ENCODE measurements at regions not wholly inside any gene's neighbourhood (a gene's known extent, or its start where the extent isn't known, plus 50 kb on each side); places are given as distances from the start of the nearest gene placed in this dataset.

GRCh38 chr9:24738421-24738961 lies 192.8 kb upstream of the IZUMO3 start:
- H3K4me3 ChIP-seq (ENCODE audit: low read depth, low read length) = no peak overlapping the region
- in situ Hi-C loops (cut with HindIII; ENCODE audit: low sequenced_read_pairs) = no loop called here
- DNase-seq (ENCODE audit: low read depth) = no peak
- TF ChIP-seq, protein P1, sequence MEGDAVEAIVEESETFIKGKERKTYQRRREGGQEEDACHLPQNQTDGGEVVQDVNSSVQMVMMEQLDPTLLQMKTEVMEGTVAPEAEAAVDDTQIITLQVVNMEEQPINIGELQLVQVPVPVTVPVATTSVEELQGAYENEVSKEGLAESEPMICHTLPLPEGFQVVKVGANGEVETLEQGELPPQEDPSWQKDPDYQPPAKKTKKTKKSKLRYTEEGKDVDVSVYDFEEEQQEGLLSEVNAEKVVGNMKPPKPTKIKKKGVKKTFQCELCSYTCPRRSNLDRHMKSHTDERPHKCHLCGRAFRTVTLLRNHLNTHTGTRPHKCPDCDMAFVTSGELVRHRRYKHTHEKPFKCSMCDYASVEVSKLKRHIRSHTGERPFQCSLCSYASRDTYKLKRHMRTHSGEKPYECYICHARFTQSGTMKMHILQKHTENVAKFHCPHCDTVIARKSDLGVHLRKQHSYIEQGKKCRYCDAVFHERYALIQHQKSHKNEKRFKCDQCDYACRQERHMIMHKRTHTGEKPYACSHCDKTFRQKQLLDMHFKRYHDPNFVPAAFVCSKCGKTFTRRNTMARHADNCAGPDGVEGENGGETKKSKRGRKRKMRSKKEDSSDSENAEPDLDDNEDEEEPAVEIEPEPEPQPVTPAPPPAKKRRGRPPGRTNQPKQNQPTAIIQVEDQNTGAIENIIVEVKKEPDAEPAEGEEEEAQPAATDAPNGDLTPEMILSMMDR (IDR thresholded peaks at IDR 0.05; ENCODE audit: low read depth, low read length, missing control alignments) = no peak

DNA sequence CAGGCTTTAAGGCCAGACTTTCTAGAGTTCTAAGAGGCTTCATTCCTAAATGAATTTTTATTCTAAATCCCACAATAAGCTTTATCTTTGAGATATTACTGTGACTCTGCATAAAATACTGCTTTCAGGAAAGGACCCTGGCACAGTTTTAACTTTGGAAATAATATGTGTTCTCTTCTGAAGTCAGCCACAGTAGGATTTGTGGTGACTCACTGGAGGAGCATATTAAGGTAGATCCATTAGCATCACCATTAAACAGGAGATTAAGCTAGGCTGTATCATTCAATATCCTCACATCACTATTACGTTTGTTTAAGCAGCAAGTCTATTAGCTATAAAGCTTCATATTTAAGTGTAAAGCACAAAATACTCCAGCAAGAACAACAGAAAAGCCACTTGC lies 186.1 kb upstream of the IZUMO3 start:
- H3K4me3 ChIP-seq (ENCODE audit: low read depth, low read length) = no peak overlapping the region
- no peak for DNase-seq (ENCODE audit: low read depth)
- in situ Hi-C loops (cut with HindIII; ENCODE audit: low sequenced_read_pairs) = no loop called here
- TF ChIP-seq, protein P1 (IDR thresholded peaks at IDR 0.05; ENCODE audit: low read depth, low read length, missing control alignments) = no peak

GRCh38 chr9:24721621-24722020 lies 175.9 kb upstream of the IZUMO3 start:
- H3K4me3 ChIP-seq (ENCODE audit: low read depth, low read length) = no peak overlapping the region
- DNase-seq (ENCODE audit: low read depth) = no peak
- TF ChIP-seq, protein P1 (IDR thresholded peaks at IDR 0.05; ENCODE audit: low read depth, low read length, missing control alignments) = no peak
- in situ Hi-C loops (cut with HindIII; ENCODE audit: low sequenced_read_pairs) = no loop called here

- in situ Hi-C loops (cut with HindIII; ENCODE audit: low sequenced_read_pairs) = no loop called here
- H3K4me3 ChIP-seq (ENCODE audit: low read depth, low read length) = no peak overlapping the region
- TF ChIP-seq, protein P1 (IDR thresholded peaks at IDR 0.05; ENCODE audit: low read depth, low read length, missing control alignments) = no peak
- DNase-seq (ENCODE audit: low read depth) = no peak
These were observed 166.5 kb upstream of the IZUMO3 start for GRCh38 chr9:24712206-24712605.

DNA sequence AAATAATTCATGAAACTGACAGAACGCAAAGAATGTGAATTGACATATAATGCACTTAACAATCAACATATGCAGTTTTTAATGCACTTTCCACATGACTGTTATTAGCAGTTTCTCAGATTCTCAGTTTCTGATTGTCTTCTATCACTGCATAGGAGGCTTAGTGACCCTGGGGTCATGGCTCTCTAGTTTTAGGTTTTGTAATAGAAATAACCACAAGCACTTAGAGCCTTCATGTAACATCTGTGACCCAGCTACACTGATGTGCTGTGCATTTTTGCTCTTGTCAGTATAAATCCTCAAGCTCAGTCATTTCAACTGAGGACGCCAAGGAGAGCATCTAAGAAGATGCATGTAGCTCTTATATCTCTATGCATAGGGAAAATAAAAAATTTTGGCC lies 163.1 kb upstream of the IZUMO3 start:
- in situ Hi-C loops (cut with HindIII; ENCODE audit: low sequenced_read_pairs) = no loop called here
- TF ChIP-seq, protein P1 (IDR thresholded peaks at IDR 0.05; ENCODE audit: low read depth, low read length, missing control alignments) = no peak
- DNase-seq (ENCODE audit: low read depth) = no peak
- no peak overlapping the region for H3K4me3 ChIP-seq (ENCODE audit: low read depth, low read length)

DNA sequence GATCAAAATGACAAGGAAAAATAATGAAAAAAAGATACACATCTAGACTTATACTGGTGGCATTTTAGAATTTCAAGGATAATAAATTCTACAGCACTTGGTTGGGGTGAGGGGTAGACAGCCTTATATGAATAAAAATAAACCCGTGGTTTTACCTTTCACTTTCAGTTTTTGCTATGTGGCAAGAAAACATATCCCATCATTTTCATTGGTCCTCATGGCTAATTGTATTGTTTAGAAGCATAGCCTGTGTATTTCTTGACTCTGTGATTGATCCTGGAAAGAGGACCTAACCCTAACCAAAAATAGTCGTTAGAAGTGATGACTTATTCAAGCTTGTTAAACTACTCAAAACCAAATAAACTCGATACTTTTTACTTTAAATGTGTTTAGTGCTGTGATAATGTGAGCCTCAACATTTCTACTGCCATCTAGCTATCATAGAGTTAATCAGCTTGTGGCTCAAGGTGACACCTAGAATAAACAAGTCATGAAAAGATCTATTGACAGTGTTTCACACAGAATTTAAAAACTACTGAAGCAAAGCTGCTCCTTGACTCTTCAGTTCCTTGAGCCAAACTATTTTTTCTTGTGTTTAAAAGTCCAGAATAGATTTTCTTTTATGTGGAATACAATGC lies 153.3 kb upstream of the IZUMO3 start:
- no peak for DNase-seq (ENCODE audit: low read depth)
- H3K4me3 ChIP-seq (ENCODE audit: low read depth, low read length) = no peak overlapping the region
- TF ChIP-seq, protein P1 (IDR thresholded peaks at IDR 0.05; ENCODE audit: low read depth, low read length, missing control alignments) = no peak
- in situ Hi-C loops (cut with HindIII; ENCODE audit: low sequenced_read_pairs) = no loop called here

Data from astrocyte of the cerebellum (primary cell).